HepG2 (cell line): ENCODE measurements at regions not wholly inside any gene's neighbourhood (a gene's known extent, or its start where the extent isn't known, plus 50 kb on each side); places are given as distances from the start of the nearest gene placed in this dataset.

Experiments
- ARHGAP35 ChIP-seq: sonication (generic); formaldehyde crosslinking; IDR thresholded peaks from 2 replicates; pipeline ENCODE4 v1.9.0; 2022; ENCODE audit warnings: mild to moderate bottlenecking, inconsistent platforms, moderate library complexity, missing genetic modification reagents, borderline replicate concordance
- CEBPG ChIP-seq: IDR thresholded peaks from 2 replicates; pipeline ENCODE4 v1.6.1; 2016
- HMG20A ChIP-seq: IDR thresholded peaks from 2 replicates; pipeline ENCODE4 v1.6.1; 2016; ENCODE audit warnings: borderline replicate concordance
- HNF4A ChIP-seq: sonication (generic); formaldehyde crosslinking; IDR thresholded peaks from 2 replicates; pipeline ENCODE4 v1.4.0; 2020; ENCODE audit warnings: missing genetic modification reagents
- RERE ChIP-seq: IDR thresholded peaks from 2 replicates; pipeline ENCODE4 v1.6.1; 2016; ENCODE audit warnings: low read depth, missing genetic modification reagents, missing compliant biosample characterization
- SOX13 ChIP-seq, 3 experiments: fragments of 450-650 bp in 1 of 3; sonication (generic) in 1 of 3; formaldehyde crosslinking in 1 of 3; IDR thresholded peaks in 2 of 3; conservative IDR thresholded peaks in 1 of 3; 2 replicates each; pipeline versions ENCODE4 v1.5.0 to v1.6.1; 2016 to 2020; ENCODE audit warnings: antibody characterized with exemption in 1 of 3, mild to moderate bottlenecking in 1 of 3, missing compliant biosample characterization in 1 of 3, missing genetic modification reagents in 1 of 3, moderate library complexity in 1 of 3
- ZBTB34 ChIP-seq: sonication (generic); formaldehyde crosslinking; IDR thresholded peaks from 2 replicates; pipeline ENCODE4 v1.8.0; 2022; ENCODE audit warnings: mild to moderate bottlenecking, missing genetic modification reagents
- ZNF382 ChIP-seq: sonication (generic); formaldehyde crosslinking; IDR thresholded peaks from 2 replicates; pipeline ENCODE4 v1.5.0; 2020; ENCODE audit warnings: missing genetic modification reagents, mild to moderate bottlenecking, borderline replicate concordance
- ZNF563 ChIP-seq: sonication (generic); formaldehyde crosslinking; IDR thresholded peaks from 2 replicates; pipeline ENCODE4 v1.8.0; 2022; ENCODE audit warnings: mild to moderate bottlenecking, moderate library complexity, missing genetic modification reagents
- ZNF652 ChIP-seq: IDR thresholded peaks from 2 replicates; pipeline ENCODE4 v1.6.1; 2016; ENCODE audit warnings: low read depth, borderline replicate concordance
- ZNF720 ChIP-seq: sonication (generic); formaldehyde crosslinking; IDR thresholded peaks from 2 replicates; pipeline ENCODE4 v1.4.0; 2020; ENCODE audit warnings: missing genetic modification reagents
- ZNF775 ChIP-seq: sonication (generic); formaldehyde crosslinking; IDR thresholded peaks from 2 replicates; pipeline ENCODE4 v1.4.0; 2020; ENCODE audit warnings: missing genetic modification reagents, mild to moderate bottlenecking, moderate library complexity, borderline replicate concordance
- TF ChIP-seq, protein P1 (sequence below): sonication (generic); formaldehyde crosslinking; IDR thresholded peaks from 2 replicates; pipeline ENCODE4 v1.5.1; 2020; ENCODE audit warnings: missing genetic modification reagents, mild to moderate bottlenecking, borderline replicate concordance
- TF ChIP-seq, protein P2 (sequence below): sonication (generic); formaldehyde crosslinking; IDR thresholded peaks from 2 replicates; pipeline ENCODE4 v1.4.0; 2020; ENCODE audit warnings: mild to moderate bottlenecking, missing genetic modification reagents

- TF ChIP-seq RERE (0 out of 2 replicates have a peak, but pooled peaks have one; percentile 38), ZNF775 (CRISPR knock-in tag) (no peak), HNF4A (peak; percentile 97), SOX13 (IDR thresholded peaks at IDR 0.05) (0 out of 2 replicates have a peak, but pooled peaks have one; percentile 22), SOX13 (CRISPR knock-in tag; conservative IDR thresholded peaks at IDR 0.05 in 1 of 2, IDR thresholded peaks at IDR 0.05 in 1 of 2) (peak in 1 of 2 experiments; percentile 93; a peak in 2 of 4 replicates), ZBTB34 (peak; percentile 55; the same call in 1 of the 2 replicates), CEBPG (CRISPR knock-in tag) (peak; percentile 95), ARHGAP35 (CRISPR knock-in tag) (no peak), ZNF382 (CRISPR knock-in tag) (no peak), ZNF563 (CRISPR knock-in tag) (no peak), ZNF652 (CRISPR knock-in tag) (no peak), ZNF720 (CRISPR knock-in tag) (no peak), HMG20A (peak; percentile 91; the same call in 1 of the 2 replicates)
- TF ChIP-seq, protein P1, sequence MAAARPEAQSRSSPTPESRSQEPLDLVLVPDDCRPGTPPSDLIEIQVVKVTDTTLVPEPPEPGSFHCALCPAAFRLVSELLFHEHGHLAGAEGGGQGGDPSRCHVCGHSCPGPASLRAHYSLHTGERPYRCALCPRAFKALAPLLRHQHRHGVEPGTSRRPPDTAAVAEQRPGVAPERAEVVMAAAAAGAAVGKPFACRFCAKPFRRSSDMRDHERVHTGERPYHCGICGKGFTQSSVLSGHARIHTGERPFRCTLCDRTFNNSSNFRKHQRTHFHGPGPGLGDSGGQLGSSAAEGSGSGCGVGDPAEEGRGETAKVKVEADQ, result no peak
- TF ChIP-seq, protein P2, sequence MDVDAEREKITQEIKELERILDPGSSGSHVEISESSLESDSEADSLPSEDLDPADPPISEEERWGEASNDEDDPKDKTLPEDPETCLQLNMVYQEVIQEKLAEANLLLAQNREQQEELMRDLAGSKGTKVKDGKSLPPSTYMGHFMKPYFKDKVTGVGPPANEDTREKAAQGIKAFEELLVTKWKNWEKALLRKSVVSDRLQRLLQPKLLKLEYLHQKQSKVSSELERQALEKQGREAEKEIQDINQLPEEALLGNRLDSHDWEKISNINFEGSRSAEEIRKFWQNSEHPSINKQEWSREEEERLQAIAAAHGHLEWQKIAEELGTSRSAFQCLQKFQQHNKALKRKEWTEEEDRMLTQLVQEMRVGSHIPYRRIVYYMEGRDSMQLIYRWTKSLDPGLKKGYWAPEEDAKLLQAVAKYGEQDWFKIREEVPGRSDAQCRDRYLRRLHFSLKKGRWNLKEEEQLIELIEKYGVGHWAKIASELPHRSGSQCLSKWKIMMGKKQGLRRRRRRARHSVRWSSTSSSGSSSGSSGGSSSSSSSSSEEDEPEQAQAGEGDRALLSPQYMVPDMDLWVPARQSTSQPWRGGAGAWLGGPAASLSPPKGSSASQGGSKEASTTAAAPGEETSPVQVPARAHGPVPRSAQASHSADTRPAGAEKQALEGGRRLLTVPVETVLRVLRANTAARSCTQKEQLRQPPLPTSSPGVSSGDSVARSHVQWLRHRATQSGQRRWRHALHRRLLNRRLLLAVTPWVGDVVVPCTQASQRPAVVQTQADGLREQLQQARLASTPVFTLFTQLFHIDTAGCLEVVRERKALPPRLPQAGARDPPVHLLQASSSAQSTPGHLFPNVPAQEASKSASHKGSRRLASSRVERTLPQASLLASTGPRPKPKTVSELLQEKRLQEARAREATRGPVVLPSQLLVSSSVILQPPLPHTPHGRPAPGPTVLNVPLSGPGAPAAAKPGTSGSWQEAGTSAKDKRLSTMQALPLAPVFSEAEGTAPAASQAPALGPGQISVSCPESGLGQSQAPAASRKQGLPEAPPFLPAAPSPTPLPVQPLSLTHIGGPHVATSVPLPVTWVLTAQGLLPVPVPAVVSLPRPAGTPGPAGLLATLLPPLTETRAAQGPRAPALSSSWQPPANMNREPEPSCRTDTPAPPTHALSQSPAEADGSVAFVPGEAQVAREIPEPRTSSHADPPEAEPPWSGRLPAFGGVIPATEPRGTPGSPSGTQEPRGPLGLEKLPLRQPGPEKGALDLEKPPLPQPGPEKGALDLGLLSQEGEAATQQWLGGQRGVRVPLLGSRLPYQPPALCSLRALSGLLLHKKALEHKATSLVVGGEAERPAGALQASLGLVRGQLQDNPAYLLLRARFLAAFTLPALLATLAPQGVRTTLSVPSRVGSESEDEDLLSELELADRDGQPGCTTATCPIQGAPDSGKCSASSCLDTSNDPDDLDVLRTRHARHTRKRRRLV (CRISPR knock-in tag), result no peak
Measured at GRCh38 chr2:142813830-142814829, 63.3 kb upstream of the KYNU start (continued).
